Dermis microvascular lymphatic vessel endothelial cell (primary cell): ENCODE measurements at regions not wholly inside any gene's neighbourhood (a gene's known extent, or its start where the extent isn't known, plus 50 kb on each side); places are given as distances from the start of the nearest gene placed in this dataset.

Experiments
- DNase-seq, 2 donors: peaks; one replicate each; pipeline versions ENCODE4 v3.0.0 to v3.0.0-alpha.2; 2010; ENCODE audit warnings: low read depth in 2 of 2

- DNase-seq, result no peak
These were observed 361.9 kb upstream of the FSHR start for GRCh38 chr2:49515996-49516782.

- no peak for DNase-seq
These were observed 359.9 kb upstream of the FSHR start for GRCh38 chr2:49514201-49514600.

GRCh38 chr2:49490710-49491109, 336.4 kb upstream of the FSHR start:
- peak in 1 of 2 donors; percentile 28 for DNase-seq

- no peak for DNase-seq
These were observed 332.8 kb upstream of the FSHR start for GRCh38 chr2:49487139-49487538.

- no peak for DNase-seq
These were observed 326.2 kb upstream of the FSHR start for GRCh38 chr2:49480520-49480919.

- DNase-seq, result no peak
These were observed 311.0 kb upstream of the FSHR start for GRCh38 chr2:49465157-49465831.

GRCh38 chr2:49459314-49459993, 305.1 kb upstream of the FSHR start:
- no peak for DNase-seq

GRCh38 chr2:49444005-49444404, 289.7 kb upstream of the FSHR start:
- no peak for DNase-seq

GRCh38 chr2:49426996-49427395, 272.7 kb upstream of the FSHR start:
- DNase-seq, result no peak

GRCh38 chr2:49416252-49416651, 261.9 kb upstream of the FSHR start:
- DNase-seq, result no peak

- DNase-seq, result no peak
These were observed 249.8 kb upstream of the FSHR start for GRCh38 chr2:49404108-49404507.

- no peak for DNase-seq
These were observed 249.3 kb upstream of the FSHR start for GRCh38 chr2:49403637-49404036.

- DNase-seq, result no peak
These were observed 225.1 kb upstream of the FSHR start for GRCh38 chr2:49379406-49379805.

GRCh38 chr2:49371128-49371701, 216.9 kb upstream of the FSHR start:
- no peak for DNase-seq

GRCh38 chr2:49369650-49370049, 215.3 kb upstream of the FSHR start:
- DNase-seq, result no peak

GRCh38 chr2:49369101-49369500, 214.8 kb upstream of the FSHR start:
- no peak for DNase-seq

- no peak for DNase-seq
These were observed 212.7 kb upstream of the FSHR start for GRCh38 chr2:49367003-49367402.

GRCh38 chr2:49360407-49360767, 206.1 kb upstream of the FSHR start:
- DNase-seq, result no peak

GRCh38 chr2:49359721-49360406, 205.5 kb upstream of the FSHR start:
- no peak for DNase-seq

GRCh38 chr2:49355611-49356010, 201.3 kb upstream of the FSHR start:
- no peak for DNase-seq

GRCh38 chr2:49351560-49351959, 197.2 kb upstream of the FSHR start:
- DNase-seq, result no peak

GRCh38 chr2:49343638-49344037, 189.3 kb upstream of the FSHR start:
- DNase-seq, result no peak
